ENCODE measurements at regions not wholly inside any gene's neighbourhood (a gene's known extent, or its start where the extent isn't known, plus 50 kb on each side); places are given as distances from the start of the nearest gene placed in this dataset.

DNA sequence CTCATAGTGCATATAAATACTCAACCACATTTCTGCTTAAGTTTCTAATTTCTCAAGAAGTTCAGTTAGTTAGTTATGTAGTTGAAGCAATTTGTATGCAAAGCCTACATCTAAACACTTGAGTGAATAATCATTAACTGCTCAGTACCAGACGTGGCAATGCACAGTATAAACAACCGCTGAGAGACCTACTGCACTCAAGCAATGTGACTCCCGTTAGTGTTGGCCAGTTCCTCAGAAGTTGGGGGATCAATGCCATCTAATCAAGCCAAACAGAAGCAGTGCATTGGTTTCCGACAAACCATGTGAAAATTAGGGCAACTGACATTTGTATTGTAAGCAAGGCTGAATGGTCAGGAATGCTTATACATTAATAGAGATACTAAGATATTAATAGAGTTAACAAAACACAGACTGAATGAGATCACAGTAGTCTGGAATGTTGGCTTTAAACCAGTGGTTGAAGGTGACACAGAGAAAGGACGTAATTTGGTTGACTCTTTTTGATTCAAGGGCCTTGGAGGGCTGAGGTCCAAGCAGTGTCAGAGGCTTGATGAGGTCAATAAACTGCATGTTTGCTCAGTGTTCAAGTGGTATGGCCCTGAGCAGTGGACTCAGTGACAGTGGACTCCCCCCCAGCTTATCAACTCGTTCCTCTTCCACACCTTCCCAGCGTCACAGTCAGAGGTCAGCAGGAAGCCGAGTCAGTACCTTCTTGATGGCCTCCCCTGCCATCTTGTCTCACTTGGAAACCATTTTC is 255.5 kb downstream of the CTH start:
- H3K4me1 ChIP-seq (ENCODE audit: control extremely low read depth in 1 of 4, control insufficient read depth in 4 of 4, insufficient read depth in 4 of 4, low read length in 3 of 4), result no peaks in the 10 kb centered on the region
- CTCF ChIA-PET, result no interaction called here
- POLR2A ChIA-PET, result no interaction called here
- peaks cover 0 to 3% (median 0%) of the 10 kb centered on the region in 5 experiments for H3K9me3 ChIP-seq (ENCODE audit: control extremely low read depth in 1 of 5, control insufficient read depth in 4 of 5, insufficient read depth in 2 of 5, low read depth in 1 of 5, low read length in 4 of 5)
- DNase-seq, result no peak
- H3K4me3 ChIP-seq (ENCODE audit: control insufficient read depth in 1 of 7, extremely low read depth in 1 of 7, insufficient read depth in 4 of 7, low read depth in 2 of 7, low read length in 6 of 7), result no peak overlapping the region
- H3K27me3 ChIP-seq (replicated peaks in 2 of 5; ENCODE audit: control insufficient read depth in 4 of 5, insufficient read depth in 5 of 5, low read length in 4 of 5), result no peaks in the 10 kb centered on the region
- H3K36me3 ChIP-seq (ENCODE audit: control insufficient read depth in 4 of 4, insufficient read depth in 4 of 4, low read length in 3 of 4), result no peaks in the 10 kb centered on the region
- H3K27ac ChIP-seq (ENCODE audit: insufficient read depth in 1 of 2, low read depth in 1 of 2, low read length in 2 of 2, poor library complexity in 1 of 2, severe bottlenecking in 2 of 2), result no peak overlapping the region
- WGBS (ENCODE audit: insufficient coverage), result 94% methylated on average over 7 of the region's 8 CpGs

DNA sequence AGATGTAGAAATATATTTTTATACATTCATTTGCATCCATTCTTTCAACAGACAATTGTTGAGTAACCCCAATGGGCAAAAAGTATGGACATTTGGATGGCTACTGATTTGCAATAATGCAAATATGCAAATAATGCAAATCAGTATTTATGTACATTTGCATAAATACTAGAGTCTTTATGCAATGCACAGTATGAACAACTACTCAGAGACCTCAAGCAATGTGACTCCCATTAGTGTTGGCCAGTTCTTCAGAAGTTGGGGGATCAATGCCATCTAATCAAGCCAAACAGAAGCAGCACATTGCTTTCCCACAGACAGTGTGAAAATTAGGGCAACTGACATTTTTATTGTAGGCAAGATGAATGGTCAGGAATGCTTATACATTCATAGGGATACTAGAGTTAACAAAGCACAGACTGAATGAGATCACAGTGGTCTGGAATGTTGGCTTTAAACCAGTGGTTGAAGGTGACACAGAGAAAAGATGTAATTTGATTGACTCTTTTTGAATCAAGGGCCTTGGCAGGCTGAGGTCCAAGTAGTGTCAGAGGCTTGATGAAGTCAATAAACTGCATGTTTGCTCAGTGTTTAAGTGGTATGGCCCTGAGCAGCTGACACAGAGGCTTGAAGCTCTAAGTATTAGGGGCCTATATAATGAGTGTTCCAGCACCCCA is 256.6 kb downstream of the CTH start:
- no peaks in the 10 kb centered on the region for H3K4me1 ChIP-seq (ENCODE audit: control extremely low read depth in 1 of 4, control insufficient read depth in 4 of 4, insufficient read depth in 4 of 4, low read length in 3 of 4)
- no peaks in the 10 kb centered on the region for H3K27me3 ChIP-seq (replicated peaks in 2 of 5; ENCODE audit: control insufficient read depth in 4 of 5, insufficient read depth in 5 of 5, low read length in 4 of 5)
- H3K27ac ChIP-seq (ENCODE audit: insufficient read depth in 1 of 2, low read depth in 1 of 2, low read length in 2 of 2, poor library complexity in 1 of 2, severe bottlenecking in 2 of 2), result no peak overlapping the region
- no peak for DNase-seq
- peaks cover 0 to 3% (median 0%) of the 10 kb centered on the region in 5 experiments for H3K9me3 ChIP-seq (ENCODE audit: control extremely low read depth in 1 of 5, control insufficient read depth in 4 of 5, insufficient read depth in 2 of 5, low read depth in 1 of 5, low read length in 4 of 5)
- ChIA-PET POLR2A (no interaction called here), CTCF (no interaction called here)
- no peaks in the 10 kb centered on the region for H3K36me3 ChIP-seq (ENCODE audit: control insufficient read depth in 4 of 4, insufficient read depth in 4 of 4, low read length in 3 of 4)
- H3K4me3 ChIP-seq (ENCODE audit: control insufficient read depth in 1 of 7, extremely low read depth in 1 of 7, insufficient read depth in 4 of 7, low read depth in 2 of 7, low read length in 6 of 7), result no peak overlapping the region

GRCh38 chr1:70671006-70671405 is 259.9 kb downstream of the CTH start:
- H3K27ac ChIP-seq (ENCODE audit: insufficient read depth in 1 of 2, low read depth in 1 of 2, low read length in 2 of 2, poor library complexity in 1 of 2, severe bottlenecking in 2 of 2), result no peak overlapping the region
- WGBS (ENCODE audit: insufficient coverage), result 76% methylated on average over 3 of the region's 4 CpGs

DNA sequence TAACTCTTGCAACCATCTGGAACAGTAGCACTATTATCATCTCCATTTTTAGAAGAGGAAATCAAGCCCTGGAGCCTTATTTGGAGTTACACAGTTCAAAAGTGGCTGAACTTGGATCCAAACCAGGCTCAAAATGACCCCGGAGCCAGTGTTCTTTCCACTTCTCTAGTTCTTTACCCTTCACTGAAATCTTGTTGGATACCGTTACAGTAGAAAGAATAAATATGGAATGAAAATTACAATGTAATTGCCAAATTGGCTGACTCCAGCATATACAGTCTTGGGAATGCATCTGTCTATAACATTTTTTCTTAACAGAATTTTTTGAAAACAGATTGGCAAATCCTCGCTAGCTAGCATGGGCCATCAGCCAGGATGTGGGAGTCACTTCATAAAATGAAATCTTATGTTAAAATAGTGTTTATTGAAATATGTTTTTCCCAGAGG is 261.4 kb downstream of the CTH start:
- POLR2A ChIA-PET, result no interaction called here
- WGBS (ENCODE audit: insufficient coverage), result no CpG with 5 or more reads among the region's 3 CpGs

More at GRCh38 chr1:70671006-70671405, 259.9 kb downstream of the CTH start:
- ChIA-PET CTCF (no interaction called here), POLR2A (no interaction called here)
- no peak for DNase-seq
- Histone ChIP-seq H3K4me3 (ENCODE audit: control insufficient read depth in 1 of 7, extremely low read depth in 1 of 7, insufficient read depth in 4 of 7, low read depth in 2 of 7, low read length in 6 of 7) (no peak overlapping the region), H3K36me3 (ENCODE audit: control insufficient read depth in 4 of 4, insufficient read depth in 4 of 4, low read length in 3 of 4) (no peaks in the 10 kb centered on the region), H3K27me3 (replicated peaks in 2 of 5; ENCODE audit: control insufficient read depth in 4 of 5, insufficient read depth in 5 of 5, low read length in 4 of 5) (no peaks in the 10 kb centered on the region), H3K9me3 (ENCODE audit: control extremely low read depth in 1 of 5, control insufficient read depth in 4 of 5, insufficient read depth in 2 of 5, low read depth in 1 of 5, low read length in 4 of 5) (peaks cover 0 to 3% (median 0%) of the 10 kb centered on the region in 5 experiments), H3K4me1 (ENCODE audit: control extremely low read depth in 1 of 4, control insufficient read depth in 4 of 4, insufficient read depth in 4 of 4, low read length in 3 of 4) (peaks cover 0 to 15% (median 10%) of the 10 kb centered on the region in 4 experiments)

DNA sequence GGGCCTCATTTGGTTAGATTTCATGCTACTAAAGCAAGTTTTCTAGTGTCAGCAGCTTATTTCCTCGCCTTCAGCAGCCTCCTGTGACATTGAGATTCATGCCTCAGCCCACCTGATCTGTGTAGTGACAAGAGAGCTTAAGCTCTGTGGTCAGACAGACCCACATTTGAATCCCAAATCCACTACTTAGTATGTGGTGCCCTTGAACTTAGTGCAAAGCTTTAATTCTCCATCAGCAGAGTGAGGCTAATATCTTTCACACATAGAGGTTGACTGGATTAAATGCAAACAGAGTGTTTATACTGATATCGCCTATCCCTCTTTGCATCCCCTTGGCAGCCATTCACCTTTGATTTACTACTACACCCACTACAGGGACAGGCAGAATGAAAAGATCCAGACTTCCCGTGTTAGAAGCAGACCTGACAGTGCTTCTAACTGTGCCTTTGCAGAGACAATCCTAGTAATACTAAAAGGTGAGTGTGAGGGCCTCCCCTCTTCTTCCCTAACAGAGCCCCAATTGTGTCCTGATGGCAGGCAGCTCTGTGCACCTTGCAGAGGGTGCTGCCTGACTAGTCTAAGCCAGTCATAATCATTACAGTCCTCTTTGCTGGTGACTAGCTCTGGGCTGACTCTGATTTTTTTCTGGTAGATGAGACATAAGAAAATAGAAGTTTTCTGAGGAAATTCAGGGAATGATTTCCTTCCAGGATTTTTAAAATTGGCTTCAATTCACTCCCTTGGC is 264.0 kb downstream of the CTH start:
- peaks cover 5 to 20% (median 12%) of the 10 kb centered on the region in 4 experiments for H3K4me1 ChIP-seq (ENCODE audit: control extremely low read depth in 1 of 4, control insufficient read depth in 4 of 4, insufficient read depth in 4 of 4, low read length in 3 of 4)
- no peaks in the 10 kb centered on the region for H3K27me3 ChIP-seq (replicated peaks in 2 of 5; ENCODE audit: control insufficient read depth in 4 of 5, insufficient read depth in 5 of 5, low read length in 4 of 5)
- DNase-seq, result peak in 2 of 3 donors; percentile 25 to 49
- ChIA-PET POLR2A (no interaction called here), CTCF (interaction anchor here (0.7 to 1.3 kb wide), 4 partner anchors 9 to 486 kb away, joined by 3 read pairs; no protein-coding TSS in a partner anchor)
- 36% methylated on average over 2 of the region's 3 CpGs for WGBS (ENCODE audit: insufficient coverage)
- peak overlapping the region in 1 of 7 experiments; percentile 52 for H3K4me3 ChIP-seq (ENCODE audit: control insufficient read depth in 1 of 7, extremely low read depth in 1 of 7, insufficient read depth in 4 of 7, low read depth in 2 of 7, low read length in 6 of 7)
- H3K27ac ChIP-seq (ENCODE audit: insufficient read depth in 1 of 2, low read depth in 1 of 2, low read length in 2 of 2, poor library complexity in 1 of 2, severe bottlenecking in 2 of 2), result peak overlapping the region in 1 of 2 experiments; percentile 45
- H3K9me3 ChIP-seq (ENCODE audit: control extremely low read depth in 1 of 5, control insufficient read depth in 4 of 5, insufficient read depth in 2 of 5, low read depth in 1 of 5, low read length in 4 of 5), result no peaks in the 10 kb centered on the region
- no peaks in the 10 kb centered on the region for H3K36me3 ChIP-seq (ENCODE audit: control insufficient read depth in 4 of 4, insufficient read depth in 4 of 4, low read length in 3 of 4)

More for the DNA sequence above, 261.4 kb downstream of the CTH start:
- Histone ChIP-seq H3K36me3 (ENCODE audit: control insufficient read depth in 4 of 4, insufficient read depth in 4 of 4, low read length in 3 of 4) (no peaks in the 10 kb centered on the region), H3K27ac (ENCODE audit: insufficient read depth in 1 of 2, low read depth in 1 of 2, low read length in 2 of 2, poor library complexity in 1 of 2, severe bottlenecking in 2 of 2) (no peak overlapping the region), H3K4me3 (ENCODE audit: control insufficient read depth in 1 of 7, extremely low read depth in 1 of 7, insufficient read depth in 4 of 7, low read depth in 2 of 7, low read length in 6 of 7) (no peak overlapping the region), H3K27me3 (replicated peaks in 2 of 5; ENCODE audit: control insufficient read depth in 4 of 5, insufficient read depth in 5 of 5, low read length in 4 of 5) (no peaks in the 10 kb centered on the region), H3K4me1 (ENCODE audit: control extremely low read depth in 1 of 4, control insufficient read depth in 4 of 4, insufficient read depth in 4 of 4, low read length in 3 of 4) (peaks cover 5 to 20% (median 12%) of the 10 kb centered on the region in 4 experiments), H3K9me3 (ENCODE audit: control extremely low read depth in 1 of 5, control insufficient read depth in 4 of 5, insufficient read depth in 2 of 5, low read depth in 1 of 5, low read length in 4 of 5) (no peaks in the 10 kb centered on the region)
- CTCF ChIA-PET, result interaction anchor here (1.9 kb wide), 1 partner anchor 9 kb away, joined by 4 read pairs; no protein-coding TSS in a partner anchor
- no peak for DNase-seq

DNA sequence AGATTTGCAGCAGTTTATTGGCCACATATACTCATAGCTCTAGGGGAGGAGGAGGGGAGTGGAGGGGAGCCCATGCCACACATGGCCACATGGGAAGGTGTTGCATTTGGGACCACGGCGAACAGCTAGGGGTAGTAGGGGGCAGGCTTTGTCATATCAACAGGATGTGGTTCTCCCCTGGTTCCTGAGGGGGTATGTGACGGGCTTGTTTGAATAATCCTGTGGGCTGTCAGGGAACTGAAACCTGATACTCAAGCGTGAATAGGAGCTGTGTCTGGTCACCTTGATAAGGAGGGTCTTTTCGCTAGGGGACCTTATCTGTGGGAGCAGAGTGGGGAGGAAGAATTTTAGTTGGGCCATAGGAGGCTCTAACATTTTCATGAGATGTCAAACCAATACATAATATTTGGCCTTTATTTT is 264.7 kb downstream of the CTH start:
- H3K27me3 ChIP-seq (replicated peaks in 2 of 5; ENCODE audit: control insufficient read depth in 4 of 5, insufficient read depth in 5 of 5, low read length in 4 of 5), result no peaks in the 10 kb centered on the region
- no peaks in the 10 kb centered on the region for H3K9me3 ChIP-seq (ENCODE audit: control extremely low read depth in 1 of 5, control insufficient read depth in 4 of 5, insufficient read depth in 2 of 5, low read depth in 1 of 5, low read length in 4 of 5)
- peak; percentile 86 to 97 (median 95) for DNase-seq
- CTCF ChIA-PET, result interaction anchor here (0.8 to 1.3 kb wide), 3 partner anchors 9 to 22 kb away, joined by 3 read pairs; no protein-coding TSS in a partner anchor
- H3K36me3 ChIP-seq (ENCODE audit: control insufficient read depth in 4 of 4, insufficient read depth in 4 of 4, low read length in 3 of 4), result no peaks in the 10 kb centered on the region
- POLR2A ChIA-PET, result no interaction called here
- H3K27ac ChIP-seq (ENCODE audit: insufficient read depth in 1 of 2, low read depth in 1 of 2, low read length in 2 of 2, poor library complexity in 1 of 2, severe bottlenecking in 2 of 2), result peak overlapping the region in 1 of 2 experiments; percentile 45
- WGBS (ENCODE audit: insufficient coverage), result 0% methylated on average over 3 of the region's 5 CpGs
- peaks cover 5 to 20% (median 12%) of the 10 kb centered on the region in 4 experiments for H3K4me1 ChIP-seq (ENCODE audit: control extremely low read depth in 1 of 4, control insufficient read depth in 4 of 4, insufficient read depth in 4 of 4, low read length in 3 of 4)
- H3K4me3 ChIP-seq (ENCODE audit: control insufficient read depth in 1 of 7, extremely low read depth in 1 of 7, insufficient read depth in 4 of 7, low read depth in 2 of 7, low read length in 6 of 7), result peak overlapping the region in 2 of 7 experiments; percentile 3 to 52
